ACHN (cell line): ENCODE measurements at regions not wholly inside any gene's neighbourhood (a gene's known extent, or its start where the extent isn't known, plus 50 kb on each side); places are given as distances from the start of the nearest gene placed in this dataset.

ENCODE experiments used
- DNase-seq: peaks from one replicate; pipeline ENCODE4 v3.0.0-alpha.2; 2015
- in situ Hi-C: cut with HindIII; loops from 2 replicates; pipeline ENCODE4 v1.10.0; 2017; ENCODE audit warnings: low sequenced_read_pairs, low pct_ligation_motif_present, low pct_unique_long_range_greater_than_20kb

GRCh38 chr7:24029068-24029467 lies 254.9 kb upstream of the NPY start:
- in situ Hi-C loops, result no loop called here
- DNase-seq, result no peak

GRCh38 chr7:24034251-24034650 lies 249.7 kb upstream of the NPY start:
- no peak for DNase-seq
- in situ Hi-C loops, result no loop called here

DNA sequence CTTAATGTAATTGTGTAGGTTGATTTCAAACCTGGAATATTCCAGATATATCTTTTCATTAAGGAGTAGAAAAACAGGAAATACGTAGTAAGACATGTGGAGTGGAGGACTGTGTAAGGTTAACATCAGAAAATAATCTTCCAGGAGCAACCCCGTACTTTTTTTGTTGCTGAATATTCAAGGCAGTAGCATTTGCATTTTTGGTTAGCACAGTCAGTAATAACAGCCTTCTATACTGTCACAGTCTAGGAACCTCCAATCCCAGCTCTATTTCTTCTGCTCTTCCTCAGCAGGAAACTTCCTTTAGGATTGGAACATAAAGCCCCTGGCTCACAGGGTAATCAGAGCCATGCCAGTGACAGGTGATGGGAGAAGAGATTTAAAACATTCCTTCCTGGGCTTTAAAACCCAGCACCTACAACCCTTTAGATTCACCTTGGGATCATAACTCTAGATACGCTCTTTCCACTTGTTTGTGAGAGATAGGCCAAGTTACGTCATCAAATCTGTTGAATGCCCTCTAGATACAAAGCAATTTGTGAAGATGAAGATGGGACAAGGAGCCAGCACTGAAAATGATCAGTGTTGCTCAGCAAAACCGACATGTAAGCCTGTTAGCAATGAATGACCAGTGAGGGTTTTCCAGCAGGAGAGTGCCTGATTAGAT lies 248.5 kb upstream of the NPY start:
- in situ Hi-C loops, result no loop called here
- no peak for DNase-seq

DNA sequence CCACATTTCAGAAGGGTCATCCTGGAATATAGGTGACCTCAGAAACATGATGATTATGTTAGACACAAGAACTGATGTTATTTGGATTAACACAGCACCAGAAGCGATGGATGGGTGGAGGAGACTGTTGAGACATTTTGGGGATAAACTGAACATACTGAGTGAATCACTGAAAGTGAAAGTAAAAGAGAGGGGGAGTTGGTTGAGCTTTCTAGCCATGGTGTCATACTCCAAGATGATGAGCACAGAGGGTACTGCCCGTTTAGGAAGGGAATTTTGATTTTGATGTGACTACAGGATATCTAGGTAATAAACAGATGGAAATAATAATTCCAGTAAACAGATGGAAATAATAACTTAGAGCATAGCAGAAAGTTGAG lies 248.0 kb upstream of the NPY start:
- in situ Hi-C loops, result no loop called here
- no peak for DNase-seq

DNA sequence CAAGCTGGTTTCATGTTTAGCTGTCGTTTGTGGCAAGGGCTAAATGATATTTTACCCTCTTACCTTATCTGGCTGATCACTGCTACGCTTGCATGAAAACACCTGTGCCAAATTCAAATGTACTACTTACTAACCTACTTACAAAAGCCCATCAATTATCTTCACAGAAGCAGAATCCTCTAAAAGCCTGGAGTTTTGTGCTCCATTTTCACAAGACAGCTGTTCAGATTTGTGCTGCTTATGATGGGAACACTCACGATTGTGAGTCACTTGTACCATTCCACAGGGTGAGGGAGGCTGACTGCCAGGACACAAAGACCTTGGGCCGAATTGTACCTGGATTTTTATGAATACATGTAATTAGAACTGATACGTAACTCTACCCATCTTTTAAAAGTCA lies 245.0 kb upstream of the NPY start:
- DNase-seq, result no peak
- in situ Hi-C loops, result no loop called here

- in situ Hi-C loops, result no loop called here
- DNase-seq, result no peak
These were observed 243.9 kb upstream of the NPY start for GRCh38 chr7:24039991-24040624.

DNA sequence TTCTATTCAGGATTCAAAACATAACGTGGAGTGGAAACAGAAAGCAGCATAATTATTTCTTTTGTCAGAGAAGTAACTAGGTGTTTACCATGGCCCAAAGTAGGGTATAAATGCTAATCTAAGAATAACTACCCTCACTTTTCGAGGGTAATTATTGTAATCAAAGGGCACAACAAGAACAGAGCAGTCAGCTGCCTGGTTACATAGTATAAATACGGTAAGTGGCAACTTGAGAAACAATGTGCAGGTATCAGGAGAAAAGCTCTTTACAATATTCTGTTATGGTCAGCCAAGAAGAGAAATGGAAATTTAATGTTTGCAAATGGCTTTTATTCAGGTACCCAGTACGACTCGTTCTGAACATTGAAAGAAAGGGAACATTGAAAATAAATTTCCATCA lies 242.0 kb upstream of the NPY start:
- no peak for DNase-seq
- in situ Hi-C loops, result no loop called here

DNA sequence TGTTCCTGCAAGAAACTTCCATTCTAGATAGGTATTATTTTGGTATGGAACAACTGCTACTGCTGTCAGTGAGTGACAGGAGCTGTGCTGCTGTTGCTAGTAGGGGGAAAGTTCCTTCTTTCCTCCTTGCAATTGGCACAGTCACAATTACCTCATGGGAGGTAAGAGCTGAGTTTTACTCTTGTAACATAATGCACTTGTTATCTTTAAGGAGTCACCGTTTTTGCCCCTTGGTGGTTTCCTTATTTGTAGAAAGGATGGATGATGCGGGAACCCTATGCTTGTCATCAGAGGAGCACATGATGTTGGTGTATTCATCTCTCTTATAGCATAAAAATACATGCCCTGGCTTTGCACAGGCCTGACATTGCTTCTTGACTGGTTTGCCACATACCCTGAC lies 234.7 kb upstream of the NPY start:
- in situ Hi-C loops, result no loop called here

DNA sequence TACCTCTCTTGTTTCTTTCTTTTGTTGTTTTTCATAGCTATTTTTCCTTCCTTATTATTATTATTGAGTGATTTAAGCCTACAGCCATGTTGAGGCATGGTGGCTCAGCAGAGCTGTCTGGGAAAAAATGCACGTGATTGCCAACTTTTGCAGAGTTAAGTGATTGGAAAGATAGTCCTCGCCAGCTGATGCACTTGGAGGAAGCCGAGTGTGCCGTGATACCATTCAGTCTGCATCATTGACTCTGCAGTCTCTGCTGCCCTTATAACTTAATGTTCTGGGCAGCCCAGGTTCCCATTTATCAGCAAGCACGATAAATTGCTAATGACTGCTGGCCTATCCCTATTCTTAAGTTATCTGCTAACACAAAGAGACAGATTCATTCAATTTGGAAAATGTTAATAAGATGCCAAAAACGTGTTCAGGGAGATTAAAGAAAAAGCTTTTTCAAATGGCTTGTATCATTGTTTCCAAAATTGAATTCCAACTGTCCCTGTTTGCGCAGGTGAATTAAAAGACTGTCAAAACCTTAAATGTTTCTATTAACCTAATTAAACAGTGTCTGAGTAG lies 232.9 kb upstream of the NPY start:
- DNase-seq, result no peak
- in situ Hi-C loops, result no loop called here

More for the DNA sequence above, 234.7 kb upstream of the NPY start:
- no peak for DNase-seq

- no peak for DNase-seq
- in situ Hi-C loops, result no loop called here
These were observed 232.3 kb upstream of the NPY start for GRCh38 chr7:24051651-24052050.

DNA sequence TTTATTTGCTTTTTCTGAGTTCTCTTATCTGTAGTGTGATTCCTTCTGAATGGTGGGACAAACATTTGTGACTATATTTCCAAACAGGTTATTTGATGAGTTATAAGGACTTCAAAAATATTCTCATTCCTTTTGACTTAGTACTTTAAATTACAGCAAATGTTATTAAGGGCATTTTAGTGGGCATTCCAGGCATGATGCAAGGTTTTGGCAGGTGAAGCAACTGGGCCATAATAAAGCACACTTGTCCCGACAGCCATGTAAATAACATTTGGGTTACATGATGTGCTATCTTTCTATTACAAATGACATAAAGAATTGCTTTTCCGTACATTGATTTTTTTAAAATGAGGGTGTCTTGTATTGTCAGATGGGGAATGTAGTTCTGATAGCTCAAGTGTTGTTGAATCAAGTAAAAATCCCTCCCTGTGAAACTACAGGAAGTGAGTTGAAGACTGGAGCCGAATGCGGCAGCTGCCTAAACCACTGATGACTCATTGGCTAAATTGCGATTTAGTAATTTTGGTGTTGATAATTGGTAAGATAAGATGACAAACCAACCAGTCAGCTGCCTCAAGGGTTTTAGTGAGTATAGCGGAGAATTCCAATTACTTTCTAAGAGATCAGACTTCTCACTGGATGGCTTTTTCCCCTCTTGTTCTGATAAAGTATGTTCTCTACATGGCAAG lies 231.3 kb upstream of the NPY start:
- DNase-seq, result no peak
- in situ Hi-C loops, result no loop called here

DNA sequence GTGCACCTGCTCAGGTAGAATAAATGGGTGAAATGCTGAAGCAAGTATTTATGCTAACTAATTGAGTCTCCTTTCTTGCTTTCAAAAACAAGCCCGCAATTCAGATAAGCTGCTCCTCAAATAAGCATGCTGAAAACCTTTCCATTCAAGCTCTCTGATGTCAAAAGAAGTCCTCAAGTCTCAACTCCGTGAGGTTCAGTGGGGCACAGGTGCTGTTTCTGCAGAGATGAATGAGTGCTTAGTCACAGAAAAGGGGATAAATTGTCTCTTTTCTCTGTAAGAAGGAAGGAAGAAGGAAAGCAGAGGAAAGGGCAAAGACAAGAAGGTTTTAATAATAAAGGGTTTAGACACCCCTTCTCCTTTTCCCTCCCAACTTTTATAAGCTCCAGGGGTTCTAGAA lies 229.8 kb upstream of the NPY start:
- no peak for DNase-seq
- in situ Hi-C loops, result no loop called here

DNA sequence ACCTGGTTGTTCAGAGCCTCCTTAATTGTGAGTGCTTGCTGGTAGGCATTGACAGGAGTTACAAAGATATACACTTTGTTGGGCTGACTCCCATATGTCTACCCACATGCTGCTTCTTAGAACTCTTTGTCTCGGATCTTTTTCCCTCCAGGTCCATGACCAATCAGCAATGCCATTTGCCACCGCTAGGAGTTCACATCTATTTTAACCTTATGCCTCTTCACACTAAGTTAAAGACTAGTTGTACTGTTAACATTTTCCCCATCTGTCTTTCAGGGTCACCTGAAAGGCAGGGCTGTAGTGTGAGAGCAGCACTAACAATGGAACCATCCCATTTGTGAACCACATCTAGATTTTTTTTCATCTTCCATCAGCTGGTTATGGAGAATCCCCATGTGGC lies 226.7 kb upstream of the NPY start:
- DNase-seq, result no peak
- in situ Hi-C loops, result no loop called here

DNA sequence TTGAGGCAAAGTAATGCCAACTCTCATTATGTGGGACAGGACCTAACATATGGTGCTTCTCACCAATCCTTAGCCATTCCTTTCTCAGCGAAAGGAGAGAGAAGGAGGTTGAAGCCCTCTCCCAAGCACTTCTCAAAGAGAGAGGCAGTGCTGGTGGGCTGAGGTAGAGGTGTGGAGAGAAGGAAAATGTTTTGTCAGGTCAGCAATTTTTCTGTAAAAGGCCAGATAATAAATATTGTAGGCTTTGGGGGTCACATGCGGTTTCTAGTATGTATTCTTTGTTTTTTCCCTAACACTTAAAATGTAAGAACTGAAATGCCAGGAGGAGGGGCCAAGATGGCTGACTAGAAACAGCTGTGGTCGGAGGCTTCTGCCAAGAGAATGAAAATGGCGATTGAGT lies 225.0 kb upstream of the NPY start:
- in situ Hi-C loops, result no loop called here
- no peak for DNase-seq

- in situ Hi-C loops, result no loop called here
- DNase-seq, result no peak
These were observed 224.2 kb upstream of the NPY start for GRCh38 chr7:24059775-24060174.

- DNase-seq, result no peak
These were observed 220.3 kb upstream of the NPY start for GRCh38 chr7:24063721-24064120.

GRCh38 chr7:24069751-24070150 lies 214.2 kb upstream of the NPY start:
- in situ Hi-C loops, result no loop called here
- DNase-seq, result no peak

More at GRCh38 chr7:24063721-24064120, 220.3 kb upstream of the NPY start:
- in situ Hi-C loops, result no loop called here

DNA sequence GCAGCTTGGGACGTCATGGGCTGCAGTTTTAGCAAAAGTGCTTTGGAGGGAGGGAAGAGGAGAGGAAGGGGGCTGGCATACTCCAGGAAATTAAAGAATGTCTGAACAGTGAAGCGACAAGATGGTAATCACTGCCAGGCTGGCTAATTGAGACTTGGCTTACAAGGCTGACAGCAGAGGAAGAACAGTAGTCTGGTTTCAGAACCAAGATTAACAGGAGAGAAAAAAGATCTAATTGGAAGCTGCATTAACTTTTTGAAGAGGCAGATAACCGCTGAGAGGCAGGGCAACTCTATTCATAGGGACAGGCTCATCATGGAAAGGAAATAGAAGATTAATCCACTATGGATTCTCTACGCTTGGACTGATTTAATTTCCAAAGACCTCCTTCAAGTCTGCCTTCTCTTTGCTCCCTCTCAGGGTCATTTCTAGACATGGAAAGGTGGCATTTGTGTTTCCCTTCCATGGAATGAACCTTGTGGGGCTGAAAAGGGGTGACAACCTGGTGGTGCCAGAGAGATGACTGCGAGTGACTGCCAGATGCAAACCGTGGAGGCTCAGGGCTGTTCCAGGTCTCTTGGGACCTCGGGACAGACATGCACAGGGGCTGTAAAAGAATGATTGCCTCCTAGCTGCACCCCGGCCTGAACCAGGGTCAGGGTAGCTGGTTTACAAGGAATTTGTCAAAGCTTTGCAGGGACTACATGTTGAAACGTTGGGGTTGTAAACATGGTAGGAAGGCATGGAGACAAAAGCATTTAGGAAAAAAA lies 210.2 kb upstream of the NPY start:
- in situ Hi-C loops, result no loop called here
- DNase-seq, result no peak

GRCh38 chr7:24075426-24075810 lies 208.6 kb upstream of the NPY start:
- no peak for DNase-seq

More at GRCh38 chr7:24075426-24075810, 208.6 kb upstream of the NPY start:
- in situ Hi-C loops, result no loop called here
